KMS-11 (cell line): ENCODE measurements at regions not wholly inside any gene's neighbourhood (a gene's known extent, or its start where the extent isn't known, plus 50 kb on each side); places are given as distances from the start of the nearest gene placed in this dataset.

ENCODE experiments used
- H2AFZ ChIP-seq: fragments of 200-600 bp; sonication (generic); 2 replicates; pipeline ENCODE4 v1.6.1; 2016; ENCODE audit warnings: antibody characterized with exemption, mixed run types, low read depth
- H3K27ac ChIP-seq: fragments of 200-600 bp; sonication (generic); 2 replicates; pipeline ENCODE4 v1.6.1; 2016; ENCODE audit warnings: mild to moderate bottlenecking, mixed run types
- H3K27me3 ChIP-seq: fragments of 200-600 bp; sonication (generic); 2 replicates; pipeline ENCODE4 v1.6.1; 2017; ENCODE audit warnings: mild to moderate bottlenecking, low read depth, mixed run types, moderate library complexity; ENCODE audit not compliant: insufficient read depth
- H3K36me3 ChIP-seq: fragments of 200-600 bp; sonication (generic); 2 replicates; pipeline ENCODE4 v1.6.1; 2017; ENCODE audit warnings: mild to moderate bottlenecking, mixed run types; ENCODE audit not compliant: insufficient read depth
- H3K4me1 ChIP-seq: fragments of 200-600 bp; sonication (generic); 2 replicates; pipeline ENCODE4 v1.6.1; 2016; ENCODE audit warnings: mild to moderate bottlenecking, low read depth, mixed run types; ENCODE audit not compliant: poor library complexity, severe bottlenecking
- H3K4me2 ChIP-seq: fragments of 200-600 bp; sonication (generic); 2 replicates; pipeline ENCODE4 v1.7.0; 2016; ENCODE audit warnings: mild to moderate bottlenecking, mixed run types
- H3K4me3 ChIP-seq: fragments of 200-600 bp; sonication (generic); IDR thresholded peaks from 2 replicates; pipeline ENCODE4 v1.6.1; 2017; ENCODE audit warnings: low read depth, low read length, mixed read lengths; ENCODE audit not compliant: insufficient read depth
- H3K79me2 ChIP-seq: fragments of 200-600 bp; sonication (generic); 2 replicates; pipeline ENCODE4 v1.6.1; 2016; ENCODE audit warnings: low read depth, mixed run types; ENCODE audit not compliant: insufficient read depth
- H3K9ac ChIP-seq: fragments of 200-600 bp; sonication (generic); 2 replicates; pipeline ENCODE4 v1.6.1; 2016; ENCODE audit warnings: mild to moderate bottlenecking, mixed run types
- H4K20me1 ChIP-seq: fragments of 200-600 bp; sonication (generic); 2 replicates; pipeline ENCODE4 v1.6.1; 2016; ENCODE audit warnings: mild to moderate bottlenecking, mixed run types; ENCODE audit not compliant: insufficient read depth
- CTCF ChIP-seq: fragments of 200-600 bp; sonication (generic); conservative IDR thresholded peaks from 2 replicates; pipeline ENCODE4 v1.6.1; 2017; ENCODE audit warnings: low read depth, mild to moderate bottlenecking, antibody characterized with exemption, low read length, moderate library complexity, mixed read lengths

GRCh38 chr22:48659404-48659996, 1168.2 kb downstream of the BRD1 start:
- Histone ChIP-seq H3K36me3 (no peaks in the 10 kb centered on the region), H3K4me3 (no peak overlapping the region), H3K4me1 (no peaks in the 10 kb centered on the region), H3K4me2 (no peak overlapping the region), H3K9ac (no peak overlapping the region), H3K27me3 (no peaks in the 10 kb centered on the region), H4K20me1 (no peaks in the 10 kb centered on the region), H3K27ac (no peak overlapping the region), H2AFZ (no peak overlapping the region), H3K79me2 (no peaks in the 10 kb centered on the region)
- TF ChIP-seq CTCF, result no peak

- TF ChIP-seq CTCF, result no peak
- Histone ChIP-seq H3K36me3 (no peaks in the 10 kb centered on the region), H3K4me3 (no peak overlapping the region), H3K27ac (no peak overlapping the region), H3K79me2 (no peaks in the 10 kb centered on the region), H2AFZ (no peak overlapping the region), H4K20me1 (no peaks in the 10 kb centered on the region), H3K9ac (no peak overlapping the region), H3K4me2 (no peak overlapping the region), H3K27me3 (no peaks in the 10 kb centered on the region), H3K4me1 (no peaks in the 10 kb centered on the region)
These were observed 1168.8 kb downstream of the BRD1 start for GRCh38 chr22:48658871-48659270.

GRCh38 chr22:48658246-48658645, 1169.4 kb downstream of the BRD1 start:
- H3K4me1 ChIP-seq, result no peaks in the 10 kb centered on the region
- H3K4me3 ChIP-seq, result no peak overlapping the region
- H3K79me2 ChIP-seq, result no peaks in the 10 kb centered on the region
- H4K20me1 ChIP-seq, result no peaks in the 10 kb centered on the region
- no peak for TF ChIP-seq CTCF
- no peak overlapping the region for H3K9ac ChIP-seq
- no peak overlapping the region for H2AFZ ChIP-seq
- no peaks in the 10 kb centered on the region for H3K36me3 ChIP-seq
- no peaks in the 10 kb centered on the region for H3K27me3 ChIP-seq
- H3K27ac ChIP-seq, result no peak overlapping the region
- H3K4me2 ChIP-seq, result no peak overlapping the region

GRCh38 chr22:48654492-48654891, 1173.2 kb downstream of the BRD1 start:
- H3K36me3 ChIP-seq, result no peaks in the 10 kb centered on the region
- no peaks in the 10 kb centered on the region for H3K79me2 ChIP-seq
- H3K4me3 ChIP-seq, result no peak overlapping the region
- H3K4me1 ChIP-seq, result no peaks in the 10 kb centered on the region
- H3K9ac ChIP-seq, result no peak overlapping the region
- H3K4me2 ChIP-seq, result no peak overlapping the region
- no peaks in the 10 kb centered on the region for H4K20me1 ChIP-seq
- TF ChIP-seq CTCF, result no peak
- no peaks in the 10 kb centered on the region for H3K27me3 ChIP-seq
- H2AFZ ChIP-seq, result no peak overlapping the region
- H3K27ac ChIP-seq, result no peak overlapping the region

- Histone ChIP-seq H2AFZ (no peak overlapping the region), H3K79me2 (no peaks in the 10 kb centered on the region), H3K4me3 (no peak overlapping the region), H3K36me3 (no peaks in the 10 kb centered on the region), H3K9ac (no peak overlapping the region), H3K27ac (no peak overlapping the region), H4K20me1 (no peaks in the 10 kb centered on the region), H3K27me3 (no peaks in the 10 kb centered on the region), H3K4me1 (no peaks in the 10 kb centered on the region), H3K4me2 (no peak overlapping the region)
- no peak for TF ChIP-seq CTCF
These were observed 1173.7 kb downstream of the BRD1 start for GRCh38 chr22:48653929-48654328.
